Panc1 (cell line): ENCODE measurements at regions not wholly inside any gene's neighbourhood (a gene's known extent, or its start where the extent isn't known, plus 50 kb on each side); places are given as distances from the start of the nearest gene placed in this dataset.

Experiments used
- ATAC-seq: fragments of 200-7000 bp; cut with Tn5 transposase; 2 replicates; pipeline ENCODE4 v1.9.1; 2020; ENCODE audit warnings: mild to moderate bottlenecking, moderate library complexity
- BruUV-seq: library from RNA; stranded (reverse); fragments of 400-500 nt; replicated peaks from 2 replicates; lab custom pipeline; 2021; lab: Mats Ljungman, UMichigan
- CTCF ChIA-PET: fragments of 300-600 bp; sonication (Branson Sonifier 250); formaldehyde crosslinking; loops from one replicate; lab custom pipeline; 2022; ENCODE audit warnings: antibody characterized with exemption; lab: Charles Lee
- POLR2A ChIA-PET: fragments of 300-600 bp; sonication (Branson Sonifier 250); formaldehyde crosslinking; loops from one replicate; lab custom pipeline; 2022; ENCODE audit warnings: antibody characterized with exemption; lab: Charles Lee
- DNase-seq: peaks from one replicate; pipeline ENCODE4 v3.0.0-alpha.2; 2010; ENCODE audit warnings: low read depth, low spot score
- H3K27ac ChIP-seq: 2 replicates; pipeline ENCODE4 v1.5.1; 2011; ENCODE audit warnings: mild to moderate bottlenecking, low read length, inconsistent platforms
- H3K27me3 ChIP-seq: fragments of 200-500 bp; sonication (Bioruptor generic); 2 replicates; pipeline ENCODE4 v1.6.0; 2014; ENCODE audit warnings: low read length, inconsistent platforms; ENCODE audit not compliant: control insufficient read depth, insufficient read depth
- H3K36me3 ChIP-seq: fragments of 200-500 bp; sonication (Bioruptor generic); 2 replicates; pipeline ENCODE4 v1.5.1; 2014; ENCODE audit warnings: inconsistent platforms, mild to moderate bottlenecking, low read length, moderate library complexity; ENCODE audit not compliant: control insufficient read depth, insufficient read depth
- H3K4me1 ChIP-seq: 2 replicates; pipeline ENCODE4 v1.5.1; 2011; ENCODE audit warnings: inconsistent platforms, mild to moderate bottlenecking, low read length, moderate library complexity; ENCODE audit not compliant: control insufficient read depth, insufficient read depth
- H3K4me3 ChIP-seq, 2 experiments: 2 replicates each; pipeline ENCODE4 v1.5.1; 2011 to 2012; ENCODE audit warnings: low read depth in 2 of 2, low read length in 2 of 2, mild to moderate bottlenecking in 2 of 2, inconsistent platforms in 1 of 2, moderate library complexity in 1 of 2
- H3K9me3 ChIP-seq: fragments of 200-500 bp; sonication (Bioruptor generic); 2 replicates; pipeline ENCODE4 v1.5.1; 2014; ENCODE audit warnings: low read depth, mild to moderate bottlenecking, inconsistent platforms, low read length, moderate library complexity; ENCODE audit not compliant: control insufficient read depth, insufficient read depth
- CTCF ChIP-seq: fragments of 450-650 bp; IDR thresholded peaks from 2 replicates; pipeline ENCODE4 v1.5.1; 2017; ENCODE audit warnings: mild to moderate bottlenecking
- POLR2AphosphoS5 ChIP-seq: IDR thresholded peaks from 2 replicates; pipeline ENCODE4 v1.6.1; 2012; ENCODE audit warnings: mild to moderate bottlenecking, low read depth, low read length, moderate library complexity
- REST ChIP-seq, 2 experiments: IDR thresholded peaks; 2 replicates each; pipeline ENCODE4 v1.6.1; 2011 to 2012; ENCODE audit warnings: low read depth in 2 of 2, control low read depth in 1 of 2, low read length in 1 of 2, mild to moderate bottlenecking in 1 of 2, moderate library complexity in 1 of 2; ENCODE audit not compliant: insufficient read depth in 1 of 2
- SIN3A ChIP-seq: IDR thresholded peaks from 2 replicates; pipeline ENCODE4 v1.6.1; 2012; ENCODE audit warnings: low read depth, mild to moderate bottlenecking, low read length, moderate library complexity, borderline replicate concordance; ENCODE audit not compliant: insufficient read depth
- TCF7L2 ChIP-seq: IDR thresholded peaks from 2 replicates; pipeline ENCODE4 v1.6.1; 2011; ENCODE audit warnings: mild to moderate bottlenecking, low read depth, low read length, inconsistent platforms
- in situ Hi-C: cut with HindIII; loops from 2 replicates; pipeline ENCODE4 v1.10.0; 2016; ENCODE audit warnings: low sequenced_read_pairs, low pct_unique_long_range_greater_than_20kb
- intact Hi-C: fragments of 100-400 bp; cut with micrococcal nuclease; formaldehyde crosslinking; loops from one replicate; pipeline ENCODE4 v1.10.0; 2022; ENCODE audit not compliant: unreplicated experiment

- H3K4me3 ChIP-seq = no peak overlapping the region
- H3K4me1 ChIP-seq = no peaks in the 10 kb centered on the region
- BruUV-seq = no TSS peak
- no peak for DNase-seq
- no peaks in the 10 kb centered on the region for H3K27me3 ChIP-seq
- no peaks in the 10 kb centered on the region for H3K9me3 ChIP-seq
- ChIA-PET POLR2A (no interaction called here), CTCF (interaction anchor here (0.6 kb wide), 1 partner anchor 61 kb away, joined by 3 read pairs; no protein-coding TSS in a partner anchor)
- intact Hi-C loops (no loop called here), in situ Hi-C loops (no loop called here)
- TF ChIP-seq SIN3A (no peak), TCF7L2 (no peak), POLR2AphosphoS5 (no peak), REST (IDR thresholded peaks at IDR 0.05; ENCODE audit: insufficient read depth in 1 of 2, low read depth in 2 of 2, low read length in 1 of 2) (no peak), CTCF (no peak)
- ATAC-seq = no peak
- no peaks in the 10 kb centered on the region for H3K36me3 ChIP-seq
- no peak overlapping the region for H3K27ac ChIP-seq
Measured at GRCh38 chr2:16462958-16463357, 202.7 kb downstream of the CYRIA start.

GRCh38 chr2:16461672-16462071, 204.0 kb downstream of the CYRIA start:
- no peaks in the 10 kb centered on the region for H3K36me3 ChIP-seq
- TF ChIP-seq REST (IDR thresholded peaks at IDR 0.05; ENCODE audit: insufficient read depth in 1 of 2, low read depth in 2 of 2, low read length in 1 of 2) (no peak), SIN3A (no peak), TCF7L2 (no peak)
- DNase-seq = no peak
- no peaks in the 10 kb centered on the region for H3K9me3 ChIP-seq
- no peak overlapping the region for H3K27ac ChIP-seq
- intact Hi-C loops = no loop called here
- in situ Hi-C loops = no loop called here
- H3K4me3 ChIP-seq = no peak overlapping the region
- ChIA-PET POLR2A (no interaction called here), CTCF (no interaction called here)
- no TSS peak for BruUV-seq
- no peaks in the 10 kb centered on the region for H3K27me3 ChIP-seq
- H3K4me1 ChIP-seq = no peaks in the 10 kb centered on the region
- ATAC-seq = no peak
